Tibial nerve (tissue), 4 donors: ENCODE measurements at regions not wholly inside any gene's neighbourhood (a gene's known extent, or its start where the extent isn't known, plus 50 kb on each side); places are given as distances from the start of the nearest gene placed in this dataset.

ENCODE experiments used
- CTCF ChIP-seq, 5 experiments: fragments of 200-600 bp in 3 of 5; fragments of 450-650 bp in 2 of 5; sonication (generic) in 3 of 5; IDR thresholded peaks; one replicate each; pipeline ENCODE4 v1.5.1; 2016 to 2019; ENCODE audit warnings: antibody characterized with exemption in 5 of 5, mild to moderate bottlenecking in 3 of 5, moderate library complexity in 2 of 5
- EP300 ChIP-seq, 2 donors: sonication (generic); formaldehyde crosslinking; IDR thresholded peaks; one replicate each; pipeline ENCODE4 v1.6.1; 2017; ENCODE audit warnings: antibody characterized with exemption in 2 of 2, mild to moderate bottlenecking in 1 of 2
- POLR2A ChIP-seq, 2 donors: fragments of 450-650 bp; IDR thresholded peaks; one replicate each; pipeline ENCODE4 v1.6.1; 2017; ENCODE audit warnings: antibody characterized with exemption in 2 of 2, mild to moderate bottlenecking in 2 of 2, moderate library complexity in 2 of 2

- TF ChIP-seq CTCF (IDR thresholded peaks at IDR 0.05) (no peak), EP300 (IDR thresholded peaks at IDR 0.05) (no peak), POLR2A (IDR thresholded peaks at IDR 0.05) (no peak)
Measured at GRCh38 chr22:26801449-26801848, 144.1 kb downstream of the MIAT start.
